OCI-LY3 (cell line): ENCODE measurements at regions not wholly inside any gene's neighbourhood (a gene's known extent, or its start where the extent isn't known, plus 50 kb on each side); places are given as distances from the start of the nearest gene placed in this dataset.

Source experiments
- H2AFZ ChIP-seq: fragments of 200-600, 300-600 bp; shearing (Covaris generic); 2 replicates; pipeline ENCODE4 v1.6.0; 2014; ENCODE audit warnings: antibody characterized with exemption, low read depth, low read length
- H3K27ac ChIP-seq: fragments of 200-600, 300-600 bp; sonication (generic); 2 replicates; pipeline ENCODE4 v1.5.1; 2014; ENCODE audit warnings: mild to moderate bottlenecking, low read length, moderate library complexity, mixed read lengths
- H3K27me3 ChIP-seq: fragments of 200-600, 300-600 bp; sonication (generic); 2 replicates; pipeline ENCODE4 v1.6.1; 2014; ENCODE audit warnings: low read depth, low read length, mixed read lengths
- H3K36me3 ChIP-seq: fragments of 200-600, 300-600 bp; sonication (generic); replicated peaks from 2 replicates; pipeline ENCODE3; 2014; ENCODE audit warnings: low read depth, low read length, mixed read lengths
- H3K4me1 ChIP-seq: fragments of 300-600, 200-600 bp; sonication (generic); 2 replicates; pipeline ENCODE4 v1.6.1; 2014; ENCODE audit warnings: low read length, mixed read lengths
- H3K4me2 ChIP-seq: fragments of 200-600, 300-600 bp; sonication (generic); 2 replicates; pipeline ENCODE4 v1.6.1; 2014; ENCODE audit warnings: low read length, mixed read lengths
- H3K4me3 ChIP-seq: fragments of 300-600, 200-600 bp; sonication (generic); 2 replicates; pipeline ENCODE4 v1.5.1; 2014; ENCODE audit warnings: antibody characterized with exemption, mild to moderate bottlenecking, low read length, moderate library complexity
- H3K79me2 ChIP-seq: fragments of 300-600, 200-600 bp; shearing (Covaris generic); 2 replicates; pipeline ENCODE4 v1.6.1; 2014; ENCODE audit warnings: mild to moderate bottlenecking, low read length, mixed read lengths
- H3K9ac ChIP-seq: fragments of 300-600, 200-600 bp; shearing (Covaris generic); 2 replicates; pipeline ENCODE4 v1.6.0; 2014; ENCODE audit warnings: mild to moderate bottlenecking, low read length, moderate library complexity
- H3K9me3 ChIP-seq: fragments of 200-600, 300-600 bp; shearing (Covaris generic); 2 replicates; pipeline ENCODE4 v1.6.1; 2014; ENCODE audit warnings: low read length, mixed read lengths; ENCODE audit not compliant: insufficient read depth
- H4K20me1 ChIP-seq: fragments of 200-600, 300-600 bp; sonication (generic); 2 replicates; pipeline ENCODE4 v1.6.1; 2016; ENCODE audit warnings: low read length, mixed read lengths; ENCODE audit not compliant: insufficient read depth
- EZH2phosphoT487 ChIP-seq: fragments of 200-600 bp; shearing (Covaris generic); IDR thresholded peaks from 2 replicates; pipeline ENCODE4 v1.6.1; 2018; ENCODE audit warnings: antibody characterized with exemption, mixed run types, low read depth
- TF ChIP-seq, protein P1 (sequence below): fragments of 200-600, 300-600 bp; sonication (generic); IDR thresholded peaks from 2 replicates; pipeline ENCODE4 v1.5.1; 2014; ENCODE audit warnings: antibody characterized with exemption, low read length, low read depth

- Histone ChIP-seq H3K27ac (no peak overlapping the region), H4K20me1 (no peaks in the 10 kb centered on the region), H3K9ac (no peak overlapping the region), H3K4me3 (no peak overlapping the region), H3K27me3 (peaks cover 3% of the 10 kb centered on the region; the same call in 1 of the 2 replicates), H2AFZ (no peak overlapping the region), H3K9me3 (no peaks in the 10 kb centered on the region), H3K4me2 (no peak overlapping the region), H3K36me3 (no peaks in the 10 kb centered on the region), H3K79me2 (no peaks in the 10 kb centered on the region), H3K4me1 (no peaks in the 10 kb centered on the region)
- TF ChIP-seq, protein P1, sequence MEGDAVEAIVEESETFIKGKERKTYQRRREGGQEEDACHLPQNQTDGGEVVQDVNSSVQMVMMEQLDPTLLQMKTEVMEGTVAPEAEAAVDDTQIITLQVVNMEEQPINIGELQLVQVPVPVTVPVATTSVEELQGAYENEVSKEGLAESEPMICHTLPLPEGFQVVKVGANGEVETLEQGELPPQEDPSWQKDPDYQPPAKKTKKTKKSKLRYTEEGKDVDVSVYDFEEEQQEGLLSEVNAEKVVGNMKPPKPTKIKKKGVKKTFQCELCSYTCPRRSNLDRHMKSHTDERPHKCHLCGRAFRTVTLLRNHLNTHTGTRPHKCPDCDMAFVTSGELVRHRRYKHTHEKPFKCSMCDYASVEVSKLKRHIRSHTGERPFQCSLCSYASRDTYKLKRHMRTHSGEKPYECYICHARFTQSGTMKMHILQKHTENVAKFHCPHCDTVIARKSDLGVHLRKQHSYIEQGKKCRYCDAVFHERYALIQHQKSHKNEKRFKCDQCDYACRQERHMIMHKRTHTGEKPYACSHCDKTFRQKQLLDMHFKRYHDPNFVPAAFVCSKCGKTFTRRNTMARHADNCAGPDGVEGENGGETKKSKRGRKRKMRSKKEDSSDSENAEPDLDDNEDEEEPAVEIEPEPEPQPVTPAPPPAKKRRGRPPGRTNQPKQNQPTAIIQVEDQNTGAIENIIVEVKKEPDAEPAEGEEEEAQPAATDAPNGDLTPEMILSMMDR = no peak
- TF ChIP-seq EZH2phosphoT487 = no peak
Observed at GRCh38 chr6:43924222-43924702, 154.3 kb downstream of the VEGFA start.

DNA sequence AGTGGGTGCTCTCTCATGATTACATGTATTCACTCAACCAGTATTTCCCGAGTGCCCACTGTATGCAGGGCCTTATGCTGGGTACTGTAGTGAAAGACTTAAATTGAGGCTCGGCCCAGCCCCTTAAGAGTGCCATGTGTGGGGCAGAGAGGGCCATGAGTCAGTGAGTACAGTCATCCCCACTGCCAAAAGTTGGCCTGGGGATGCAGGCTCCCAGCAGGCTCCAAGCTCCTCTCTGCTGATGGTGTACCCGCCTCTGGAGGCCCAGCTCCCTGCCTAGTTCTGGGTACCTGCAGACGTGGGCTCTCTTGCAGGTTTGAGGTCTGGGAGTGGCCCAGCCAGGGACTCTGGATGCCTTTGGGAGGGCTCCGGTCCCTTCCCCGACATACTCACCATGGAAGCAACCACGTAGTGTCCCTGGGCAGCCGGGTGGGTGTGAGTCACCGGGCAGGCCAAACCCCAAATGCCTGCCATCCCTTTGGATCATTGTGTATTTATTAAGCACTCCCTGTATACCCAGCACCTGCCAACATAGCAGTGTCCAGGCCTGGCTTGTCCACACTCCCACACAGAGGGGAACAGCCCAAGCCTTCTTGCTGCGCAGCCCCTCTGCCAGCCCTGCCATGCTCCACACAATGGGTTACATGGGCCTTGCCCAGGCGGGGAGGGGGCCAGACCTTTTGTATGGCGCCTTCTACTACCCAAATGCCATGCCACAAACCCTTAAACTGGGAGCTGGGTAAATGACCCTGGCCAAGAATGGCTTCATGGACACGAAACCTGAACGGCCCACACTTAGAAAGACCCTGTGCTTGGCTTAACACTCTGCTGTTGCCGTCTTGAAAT, 153.6 kb downstream of the VEGFA start:
- Histone ChIP-seq H2AFZ (no peak overlapping the region), H3K27me3 (peaks cover 3% of the 10 kb centered on the region; the same call in 1 of the 2 replicates), H3K9me3 (no peaks in the 10 kb centered on the region), H3K4me1 (no peaks in the 10 kb centered on the region), H3K79me2 (no peaks in the 10 kb centered on the region), H4K20me1 (no peaks in the 10 kb centered on the region), H3K9ac (no peak overlapping the region), H3K27ac (no peak overlapping the region), H3K36me3 (no peaks in the 10 kb centered on the region), H3K4me2 (no peak overlapping the region), H3K4me3 (no peak overlapping the region)
- TF ChIP-seq, protein P1 = no peak
- no peak for TF ChIP-seq EZH2phosphoT487

- no peaks in the 10 kb centered on the region for H3K36me3 ChIP-seq
- H3K4me1 ChIP-seq = no peaks in the 10 kb centered on the region
- H3K27me3 ChIP-seq = peaks cover 3% of the 10 kb centered on the region; the same call in 1 of the 2 replicates
- no peak overlapping the region for H3K9ac ChIP-seq
- no peaks in the 10 kb centered on the region for H4K20me1 ChIP-seq
- TF ChIP-seq, protein P1 = no peak
- no peak for TF ChIP-seq EZH2phosphoT487
- H3K4me3 ChIP-seq = no peak overlapping the region
- no peak overlapping the region for H3K4me2 ChIP-seq
- H2AFZ ChIP-seq = no peak overlapping the region
- no peaks in the 10 kb centered on the region for H3K9me3 ChIP-seq
- no peak overlapping the region for H3K27ac ChIP-seq
- no peaks in the 10 kb centered on the region for H3K79me2 ChIP-seq
Observed at GRCh38 chr6:43922426-43923375, 152.7 kb downstream of the VEGFA start.
